Colonic mucosa (tissue), 4 donors: ENCODE measurements at regions not wholly inside any gene's neighbourhood (a gene's known extent, or its start where the extent isn't known, plus 50 kb on each side); places are given as distances from the start of the nearest gene placed in this dataset.

ENCODE experiments used
- DNase-seq: peaks from one replicate; pipeline ENCODE4 v3.0.0-alpha.2; 2020
- H3K27ac ChIP-seq: fragments of 200-600 bp; one replicate; pipeline ENCODE4 v1.8.0; 2021
- H3K27me3 ChIP-seq: fragments of 200-600 bp; one replicate; pipeline ENCODE4 v1.8.0; 2021
- H3K36me3 ChIP-seq: fragments of 200-600 bp; one replicate; pipeline ENCODE4 v1.8.0; 2021
- H3K4me1 ChIP-seq: fragments of 200-600 bp; one replicate; pipeline ENCODE4 v1.8.0; 2021; ENCODE audit warnings: mild to moderate bottlenecking
- H3K4me3 ChIP-seq: fragments of 200-600 bp; one replicate; pipeline ENCODE4 v1.8.0; 2021
- H3K9ac ChIP-seq, 2 donors: one replicate each; pipeline ENCODE4 v1.7.0; 2013; ENCODE audit warnings: control low read depth in 2 of 2, low read depth in 2 of 2, low read length in 2 of 2
- H3K9me3 ChIP-seq: fragments of 200-600 bp; one replicate; pipeline ENCODE4 v1.8.0; 2021
- CTCF ChIP-seq: fragments of 200-600 bp; IDR thresholded peaks from one replicate; pipeline ENCODE4 v1.8.0; 2022; ENCODE audit warnings: antibody characterized with exemption, mild to moderate bottlenecking
- intact Hi-C: fragments of 100-400 bp; cut with DNase I; formaldehyde crosslinking; loops from one replicate; pipeline ENCODE4 v1.14.1; 2022
- donor health status: healthy.
- donor health status: DM: no; HTN: no; CAD: no.
- donor health status: DM: no; HTN: no; CAD: no.

- no peak overlapping the region for H3K4me3 ChIP-seq
- intact Hi-C loops: no loop called here
- DNase-seq: no peak
- no peak for TF ChIP-seq CTCF
- H3K36me3 ChIP-seq: no peaks in the 10 kb centered on the region
- no peak overlapping the region for H3K9ac ChIP-seq
- no peaks in the 10 kb centered on the region for H3K4me1 ChIP-seq
- no peaks in the 10 kb centered on the region for H3K9me3 ChIP-seq
- H3K27ac ChIP-seq: no peak overlapping the region
- no peaks in the 10 kb centered on the region for H3K27me3 ChIP-seq
Measured at GRCh38 chr13:103142151-103142550, 75.9 kb upstream of the SLC10A2 start.

- Histone ChIP-seq H3K4me3 (no peak overlapping the region), H3K27ac (no peak overlapping the region), H3K9me3 (no peaks in the 10 kb centered on the region), H3K9ac (no peak overlapping the region), H3K27me3 (no peaks in the 10 kb centered on the region), H3K36me3 (no peaks in the 10 kb centered on the region), H3K4me1 (no peaks in the 10 kb centered on the region)
- intact Hi-C loops: no loop called here
- no peak for DNase-seq
- peak; percentile 42 for TF ChIP-seq CTCF
Measured at GRCh38 chr13:103140001-103140671, 73.9 kb upstream of the SLC10A2 start.

- TF ChIP-seq CTCF: no peak
- Histone ChIP-seq H3K36me3 (no peaks in the 10 kb centered on the region), H3K9me3 (no peaks in the 10 kb centered on the region), H3K9ac (no peak overlapping the region), H3K4me1 (no peaks in the 10 kb centered on the region), H3K4me3 (no peak overlapping the region), H3K27me3 (no peaks in the 10 kb centered on the region), H3K27ac (no peak overlapping the region)
- intact Hi-C loops: loop anchor here (10.0 kb wide), 1 partner anchor 219 kb away; no protein-coding TSS in a partner anchor
- no peak for DNase-seq
Measured at GRCh38 chr13:103134271-103134670, 68.1 kb upstream of the SLC10A2 start.

GRCh38 chr13:103133556-103133955 lies 67.3 kb upstream of the SLC10A2 start:
- H3K9me3 ChIP-seq: no peaks in the 10 kb centered on the region
- H3K36me3 ChIP-seq: no peaks in the 10 kb centered on the region
- H3K4me3 ChIP-seq: no peak overlapping the region
- no peak for TF ChIP-seq CTCF
- no peaks in the 10 kb centered on the region for H3K27me3 ChIP-seq
- no peak for DNase-seq
- no peaks in the 10 kb centered on the region for H3K4me1 ChIP-seq
- intact Hi-C loops: loop anchor here (10.0 kb wide), 1 partner anchor 219 kb away; no protein-coding TSS in a partner anchor
- H3K9ac ChIP-seq: no peak overlapping the region
- no peak overlapping the region for H3K27ac ChIP-seq

GRCh38 chr13:103130681-103131210 lies 64.5 kb upstream of the SLC10A2 start:
- TF ChIP-seq CTCF: no peak
- Histone ChIP-seq H3K27me3 (no peaks in the 10 kb centered on the region), H3K36me3 (no peaks in the 10 kb centered on the region), H3K4me3 (no peak overlapping the region), H3K9me3 (no peaks in the 10 kb centered on the region), H3K4me1 (no peaks in the 10 kb centered on the region), H3K27ac (no peak overlapping the region), H3K9ac (no peak overlapping the region)
- DNase-seq: no peak
- intact Hi-C loops: loop anchor here (10.0 kb wide), 1 partner anchor 216 kb away; no protein-coding TSS in a partner anchor
